NCI-H82 treated with DMSO at 0.1 percent for 48 hours (cell line): ENCODE measurements at regions not wholly inside any gene's neighbourhood (a gene's known extent, or its start where the extent isn't known, plus 50 kb on each side); places are given as distances from the start of the nearest gene placed in this dataset.

Experiments
- DNase-seq: peaks from one replicate; lab custom pipeline; 2025; ENCODE audit not compliant: unreplicated experiment; lab: John Stamatoyannopoulos, UW

DNA sequence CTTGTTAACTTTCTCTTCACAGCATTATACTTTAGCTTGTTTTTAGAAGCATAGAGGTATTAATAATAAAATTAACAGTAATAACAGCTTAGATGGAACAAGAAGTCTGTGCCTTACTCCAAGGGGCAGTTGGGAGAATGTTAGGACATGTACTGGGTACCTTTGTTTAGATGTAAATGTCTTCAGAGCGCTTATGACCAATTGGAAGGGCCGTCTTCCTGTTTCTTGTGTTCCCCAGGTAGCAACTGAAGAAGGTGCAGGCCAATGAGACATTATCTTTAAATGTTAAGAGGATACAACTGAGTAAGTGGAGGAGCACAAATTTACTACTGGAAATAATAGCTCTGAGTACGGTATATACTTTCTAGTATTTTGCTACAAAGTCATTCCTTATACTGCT is 180.9 kb upstream of the SYT1 start:
- DNase-seq, result no peak

DNA sequence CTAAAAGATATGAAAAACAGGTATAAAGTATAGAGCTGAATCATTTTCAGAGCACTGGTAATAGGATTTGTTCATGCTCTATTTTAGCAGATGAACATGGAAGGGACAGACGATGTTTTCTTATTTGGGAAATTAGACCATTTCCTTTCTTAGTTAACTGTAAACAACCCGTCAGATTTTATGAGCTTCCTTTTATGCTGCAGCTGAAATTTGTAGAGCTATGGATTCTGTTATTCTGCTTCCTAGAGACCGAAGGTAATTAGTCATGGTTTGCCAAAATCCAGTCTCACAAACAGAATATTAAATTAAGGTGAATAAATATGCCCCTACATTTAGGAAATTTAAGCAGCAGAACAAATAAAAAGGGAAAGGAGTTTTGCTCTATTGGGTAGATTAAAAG is 180.2 kb upstream of the SYT1 start:
- no peak for DNase-seq

DNA sequence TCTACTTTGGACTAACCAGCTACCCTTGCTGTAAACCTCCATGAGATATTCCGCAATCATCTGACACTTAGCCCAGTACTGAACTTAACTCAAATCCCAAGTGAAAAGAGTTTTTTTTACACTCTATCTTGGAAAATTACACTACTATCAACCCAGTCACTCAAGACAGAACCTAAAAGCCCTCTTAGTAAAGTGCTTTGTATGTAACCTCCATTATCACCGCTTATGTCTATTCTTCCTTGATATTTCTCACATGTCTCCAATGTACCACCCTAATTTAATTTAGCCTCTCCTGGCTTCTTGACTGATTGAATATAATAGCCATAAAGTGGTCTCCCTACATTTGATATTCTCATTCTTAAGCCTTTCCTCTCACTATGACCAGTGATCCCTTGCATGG is 168.8 kb upstream of the SYT1 start:
- DNase-seq, result no peak

DNA sequence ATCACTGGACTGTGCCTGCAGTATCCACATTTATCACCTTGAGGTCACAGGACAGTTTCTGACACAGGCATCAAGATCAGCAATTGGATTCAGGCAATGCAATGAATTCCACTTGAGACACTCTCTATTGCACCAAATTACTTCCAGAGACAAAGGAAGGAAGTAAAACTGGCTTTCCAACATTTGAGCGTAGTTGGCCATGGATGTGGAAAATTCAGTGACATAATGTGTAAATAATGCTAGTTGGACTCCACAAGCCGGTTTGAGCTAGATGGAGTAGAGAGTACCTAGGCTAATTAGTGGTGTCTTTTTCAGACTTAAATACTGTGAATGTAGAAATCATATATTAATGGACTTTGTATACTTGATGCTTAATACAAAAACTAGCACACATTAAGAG is 168.3 kb upstream of the SYT1 start:
- DNase-seq, result no peak

DNA sequence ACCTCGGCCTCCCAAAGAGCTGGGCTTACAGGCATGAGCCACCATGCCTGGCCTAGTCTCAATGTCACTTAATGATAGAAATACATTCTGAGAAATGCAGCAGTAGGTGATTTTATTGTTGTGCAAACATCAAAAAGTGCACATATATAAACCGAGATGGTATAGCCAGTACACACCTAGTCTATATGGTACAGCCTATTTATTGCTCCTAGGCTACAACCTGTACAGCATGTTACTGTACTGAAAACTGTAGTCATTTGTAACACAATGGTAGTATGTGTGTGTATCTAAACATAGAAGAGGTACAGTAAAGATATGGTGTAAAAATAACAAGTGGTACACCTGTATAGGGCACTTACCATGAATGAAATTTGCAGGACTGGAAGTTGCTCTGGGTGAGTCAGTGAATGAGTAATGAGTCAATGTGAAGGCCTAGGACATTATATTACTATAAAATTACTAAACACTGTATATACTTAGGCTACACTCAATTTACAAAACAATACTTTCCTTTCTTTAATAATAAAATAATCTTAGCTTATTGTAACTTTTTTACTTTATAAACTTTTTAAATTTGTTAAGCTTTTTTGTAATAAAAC is 166.7 kb upstream of the SYT1 start:
- DNase-seq, result no peak

DNA sequence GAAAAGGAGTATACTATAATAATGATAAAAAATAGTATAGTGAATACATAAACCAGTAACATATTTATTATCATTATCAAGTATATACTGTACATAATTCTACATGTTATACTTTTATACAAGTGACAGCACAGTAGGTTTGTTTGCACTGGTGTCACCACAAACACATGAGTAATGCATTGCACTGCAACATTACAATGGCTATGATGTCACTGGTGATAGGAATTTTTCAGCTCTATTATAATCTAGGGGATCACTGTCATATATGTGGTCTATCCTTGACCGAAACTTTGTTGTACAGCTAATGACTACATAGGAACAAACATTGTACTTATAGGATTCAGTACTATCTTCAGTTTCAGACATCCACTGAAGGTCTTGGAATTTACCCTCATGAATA is 165.8 kb upstream of the SYT1 start:
- no peak for DNase-seq

DNA sequence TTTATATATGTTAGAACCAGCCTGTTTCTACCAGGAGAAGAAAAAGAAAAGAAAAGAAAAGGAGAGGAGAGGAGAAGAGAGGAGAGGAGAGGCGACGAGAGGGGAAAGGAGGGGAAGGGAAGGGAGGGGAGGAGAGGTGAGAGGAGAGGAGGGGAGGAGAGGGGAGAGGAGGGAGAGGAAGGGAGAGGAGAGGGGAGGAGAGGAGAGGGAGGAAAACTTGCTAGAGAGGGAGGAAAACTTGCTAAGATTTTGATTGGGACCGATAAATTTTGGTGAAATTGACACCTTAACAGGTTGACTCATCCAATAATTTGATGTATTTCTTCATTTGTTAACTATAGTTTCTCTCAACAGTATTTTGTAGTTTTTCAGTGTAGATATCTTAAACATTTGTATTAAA is 164.0 kb upstream of the SYT1 start:
- DNase-seq, result no peak

DNA sequence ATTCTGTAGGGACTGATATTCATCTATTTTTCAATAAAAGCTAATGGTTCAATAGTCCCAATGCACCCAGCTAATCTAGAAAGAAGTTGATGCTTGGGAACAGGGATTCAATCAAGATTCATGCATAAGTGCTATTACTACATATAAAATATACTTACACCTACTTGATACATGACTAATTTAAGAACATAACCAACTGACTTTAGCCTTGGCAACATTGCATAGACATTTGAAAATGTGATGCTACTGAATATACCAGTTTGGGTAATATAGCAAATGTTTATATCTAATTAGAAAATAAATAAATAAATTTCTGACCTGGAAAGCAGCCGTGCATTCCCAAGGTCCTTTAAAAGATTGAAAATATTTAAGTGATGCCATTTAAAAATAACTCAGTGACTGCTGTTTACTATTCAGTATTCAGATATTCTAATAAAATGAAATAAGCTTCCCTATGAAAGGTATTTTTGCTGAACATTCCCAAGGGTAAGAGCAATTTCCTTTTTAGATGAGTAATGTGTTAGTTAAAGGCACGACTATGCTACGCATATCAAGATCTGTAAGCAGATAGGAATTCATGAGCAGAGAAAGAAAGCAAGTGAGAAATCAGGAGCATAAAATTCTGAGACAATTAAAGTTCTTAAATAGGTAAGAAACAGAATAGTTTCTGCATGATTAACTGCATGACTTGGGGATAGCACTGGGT is 160.6 kb upstream of the SYT1 start:
- no peak for DNase-seq

DNA sequence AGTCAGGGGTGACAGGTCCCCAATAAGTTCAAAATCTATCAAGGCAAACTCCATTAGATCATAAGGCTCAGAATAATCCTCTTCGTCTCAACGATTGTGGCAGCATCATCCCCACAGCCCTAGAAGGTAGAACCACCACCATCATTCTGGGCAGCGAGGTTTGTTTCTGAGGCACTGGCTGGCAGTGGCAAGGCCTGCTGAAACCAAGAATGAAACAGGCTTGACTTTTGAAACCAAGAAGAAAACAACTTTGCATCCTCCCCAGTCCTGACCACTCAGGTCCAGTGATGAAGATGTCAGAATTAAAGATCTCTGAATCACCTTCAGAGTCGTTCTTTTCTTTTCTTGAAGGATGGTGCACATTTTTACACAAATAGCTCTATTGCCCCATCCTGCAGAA is 152.6 kb upstream of the SYT1 start:
- no peak for DNase-seq

DNA sequence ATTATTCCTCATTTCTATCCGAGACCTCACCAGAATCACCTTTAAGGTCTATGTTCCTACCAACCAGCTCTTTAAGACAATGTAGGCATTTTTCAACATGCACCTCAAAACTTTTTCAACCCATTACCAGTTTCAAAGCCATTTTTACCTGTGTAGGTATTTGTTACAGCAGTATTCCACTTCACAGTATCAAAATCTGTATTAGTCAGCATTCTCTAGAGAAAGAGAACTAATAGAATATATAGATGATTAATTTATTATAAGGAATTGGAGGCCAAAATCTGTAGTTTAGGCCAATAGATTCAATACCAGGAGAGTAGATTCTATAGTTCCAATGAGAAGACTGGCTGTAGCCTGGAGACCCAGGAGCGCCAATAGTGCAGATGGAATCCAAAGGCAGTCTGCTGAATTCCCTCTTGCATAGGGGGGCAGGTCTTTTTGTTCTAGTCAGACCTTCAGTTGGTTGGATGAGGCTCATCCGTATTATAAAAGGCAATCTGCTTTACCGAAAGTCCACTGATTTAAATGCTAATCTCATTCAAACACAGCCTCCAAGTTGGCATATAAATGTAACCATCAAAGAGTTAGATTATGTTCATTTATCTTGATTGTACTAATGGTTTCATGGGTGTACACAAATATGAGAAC is 151.6 kb upstream of the SYT1 start:
- no peak for DNase-seq

DNA sequence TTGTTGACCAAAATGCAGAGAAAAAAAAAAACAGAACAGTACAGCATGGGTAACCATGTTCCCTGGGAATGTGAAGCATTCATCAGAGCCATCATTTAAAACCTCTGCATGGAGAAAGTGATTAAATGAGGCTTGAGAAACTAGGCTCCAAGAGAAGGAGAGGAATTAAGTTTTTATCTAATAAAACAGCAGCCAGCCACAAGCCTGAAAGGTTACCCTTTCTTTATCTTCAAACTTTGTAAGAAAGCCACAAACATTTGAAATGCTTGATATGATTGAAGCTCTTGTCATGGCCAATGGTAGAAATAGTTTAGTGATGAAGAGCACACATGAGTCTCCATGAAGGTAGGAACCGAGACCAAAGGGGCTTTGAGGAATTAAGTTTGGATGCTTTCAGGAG is 144.9 kb upstream of the SYT1 start:
- no peak for DNase-seq

DNA sequence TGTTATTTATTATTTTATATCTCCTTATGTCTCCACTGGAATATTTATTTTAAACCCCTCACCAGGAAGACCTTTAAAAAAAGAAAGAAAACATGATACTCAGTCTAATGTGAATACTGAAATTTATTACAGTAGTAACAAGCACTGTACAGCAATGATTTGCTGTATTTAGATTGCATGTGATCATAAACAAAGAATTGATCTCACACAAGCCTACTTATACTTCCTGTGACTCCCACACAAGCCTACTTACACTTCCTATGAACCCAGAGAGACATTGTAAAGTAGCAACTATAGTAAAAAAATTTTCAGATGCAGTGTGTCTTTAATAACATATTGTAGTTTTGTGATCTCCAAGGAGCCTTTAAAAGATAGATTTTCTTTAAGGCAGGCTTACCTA is 142.7 kb upstream of the SYT1 start:
- DNase-seq, result no peak

DNA sequence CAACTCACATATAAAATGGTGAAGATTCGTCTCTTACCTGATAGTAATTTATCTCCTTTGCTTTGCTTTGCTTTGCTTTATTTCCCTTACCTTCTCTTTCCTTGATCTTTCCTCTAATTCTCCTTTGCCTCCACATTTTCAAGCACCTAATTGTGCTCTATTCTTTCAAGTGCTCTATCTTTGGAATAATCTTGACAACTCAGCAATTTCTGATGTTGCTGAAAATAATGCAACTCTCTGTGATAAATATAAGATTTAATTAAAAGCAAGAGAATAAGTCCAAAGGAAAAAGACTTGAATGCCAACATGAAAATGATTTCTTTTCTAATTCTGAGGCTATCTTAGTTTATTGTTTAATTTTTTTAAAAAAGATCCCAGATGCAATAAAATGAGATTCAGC is 139.5 kb upstream of the SYT1 start:
- no peak for DNase-seq

DNA sequence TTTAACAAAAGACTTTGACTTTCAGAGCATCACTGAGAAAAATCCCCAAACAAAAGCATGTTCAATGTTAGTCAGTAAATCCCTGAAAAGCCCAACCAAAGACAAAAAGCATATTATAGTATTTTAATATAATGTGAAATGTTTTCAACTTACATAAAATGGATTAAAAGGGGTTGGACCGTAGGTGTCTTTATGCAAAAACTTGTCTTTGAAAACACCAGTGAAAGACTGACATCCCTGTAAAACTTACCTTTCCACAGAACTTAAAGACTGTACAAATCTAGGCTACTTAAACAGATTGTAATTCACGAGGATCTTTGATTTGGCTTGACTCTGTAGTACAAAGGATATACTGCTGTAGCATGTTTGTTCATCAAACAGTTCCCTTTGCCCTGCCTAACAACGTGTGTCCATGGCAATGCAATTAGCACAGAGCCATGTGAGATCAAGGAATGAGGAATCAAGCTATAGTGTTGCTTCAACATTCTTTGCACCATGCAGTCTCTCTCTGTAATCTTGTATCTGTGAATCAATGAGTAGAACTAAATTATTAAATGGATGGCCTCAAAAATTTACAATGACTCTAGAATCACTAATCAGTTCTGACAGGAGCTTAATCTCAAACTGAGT is 138.5 kb upstream of the SYT1 start:
- DNase-seq, result no peak

DNA sequence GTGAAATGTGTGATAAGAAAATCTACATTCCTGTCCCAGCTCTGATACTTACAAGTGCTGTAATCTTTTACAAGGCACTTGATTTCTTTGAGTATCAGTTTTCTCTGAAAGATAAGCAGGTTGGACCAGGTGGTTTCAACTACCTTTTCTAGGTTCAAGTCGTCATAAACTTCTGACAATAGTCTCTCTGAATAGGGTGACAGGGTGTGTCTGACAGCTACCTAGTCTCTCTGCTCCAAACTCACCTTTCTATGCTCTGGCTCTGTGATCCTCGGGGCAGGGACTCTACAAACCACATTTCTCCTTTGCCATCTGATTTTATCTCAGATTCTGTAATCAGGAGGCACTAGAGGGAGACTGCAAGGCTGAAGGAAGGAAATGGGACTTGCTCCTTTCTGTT is 137.7 kb upstream of the SYT1 start:
- no peak for DNase-seq

DNA sequence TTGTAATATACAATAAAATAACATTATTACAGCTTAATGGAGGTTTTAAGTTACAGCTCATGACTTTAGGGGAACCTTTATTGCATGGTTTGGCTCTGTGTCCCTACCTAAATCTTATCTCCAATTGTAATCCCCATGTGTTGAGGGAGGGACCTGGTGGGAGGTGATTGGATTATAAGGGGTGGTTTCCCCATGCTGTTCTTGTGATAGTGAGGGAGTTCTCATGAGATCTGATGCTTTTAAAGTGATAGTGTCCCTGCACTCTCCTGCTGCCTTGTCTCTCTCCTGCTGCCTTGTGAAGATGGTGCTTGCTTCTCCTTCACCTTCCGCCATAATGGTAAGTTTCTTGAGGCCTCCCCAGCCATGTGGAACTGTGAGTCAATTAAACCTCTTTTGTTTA is 132.1 kb upstream of the SYT1 start:
- DNase-seq, result peak; percentile 33

DNA sequence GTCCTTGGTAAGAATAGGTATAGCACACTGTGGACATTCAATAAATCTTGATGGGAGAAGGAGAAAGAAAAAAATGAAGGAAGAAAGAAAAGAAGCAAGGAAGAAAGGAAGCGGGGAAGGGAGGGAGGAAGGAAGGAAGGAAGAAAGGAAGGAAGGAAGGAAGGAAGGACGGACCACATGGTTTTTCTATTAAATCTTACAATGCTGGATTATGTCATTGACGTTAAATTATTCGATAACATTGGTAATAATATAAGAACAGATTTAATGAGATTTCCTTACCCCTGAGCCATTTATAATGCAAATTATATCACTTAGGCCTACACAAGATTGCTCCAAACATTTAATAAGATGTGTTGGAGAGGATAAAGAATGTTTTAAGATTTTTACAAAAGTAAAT is 124.9 kb upstream of the SYT1 start:
- DNase-seq, result no peak

DNA sequence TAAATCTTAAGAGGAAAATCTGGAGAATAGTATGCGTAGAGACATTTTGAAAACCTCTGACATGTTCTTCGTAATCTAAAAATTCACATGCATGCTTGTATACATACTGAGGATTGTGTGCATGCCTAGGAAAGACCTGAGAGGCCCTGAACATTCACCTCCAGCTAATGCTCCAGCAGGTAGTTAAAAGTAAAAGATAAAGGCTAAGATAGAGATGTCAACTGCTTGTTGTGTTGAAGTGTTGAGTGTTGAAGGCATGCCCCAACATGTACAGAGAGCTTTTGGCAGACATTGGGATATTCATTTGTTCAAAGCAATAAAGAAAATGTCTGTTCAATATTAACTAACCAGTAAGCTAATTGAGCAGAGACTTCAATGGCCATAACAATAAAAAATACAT is 118.6 kb upstream of the SYT1 start:
- DNase-seq, result no peak

DNA sequence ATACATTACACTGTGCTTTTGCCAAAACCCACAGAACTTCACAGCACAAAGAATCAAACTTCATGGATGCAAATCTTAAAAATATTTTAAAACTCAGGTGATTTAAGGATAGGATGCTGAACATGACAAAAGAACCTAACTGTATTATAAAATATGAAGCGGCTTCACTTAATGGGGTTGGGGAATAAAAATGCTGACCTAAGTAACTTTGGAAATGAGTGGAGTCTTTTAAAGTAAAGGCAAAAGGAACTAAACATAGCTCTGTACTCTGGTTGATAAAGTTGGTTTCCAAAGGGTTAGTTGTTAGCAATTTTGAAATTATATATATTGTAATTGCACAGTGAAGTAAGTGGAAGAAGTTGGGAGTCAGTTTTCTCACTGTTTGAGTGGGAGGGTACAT is 111.5 kb upstream of the SYT1 start:
- DNase-seq, result no peak

DNA sequence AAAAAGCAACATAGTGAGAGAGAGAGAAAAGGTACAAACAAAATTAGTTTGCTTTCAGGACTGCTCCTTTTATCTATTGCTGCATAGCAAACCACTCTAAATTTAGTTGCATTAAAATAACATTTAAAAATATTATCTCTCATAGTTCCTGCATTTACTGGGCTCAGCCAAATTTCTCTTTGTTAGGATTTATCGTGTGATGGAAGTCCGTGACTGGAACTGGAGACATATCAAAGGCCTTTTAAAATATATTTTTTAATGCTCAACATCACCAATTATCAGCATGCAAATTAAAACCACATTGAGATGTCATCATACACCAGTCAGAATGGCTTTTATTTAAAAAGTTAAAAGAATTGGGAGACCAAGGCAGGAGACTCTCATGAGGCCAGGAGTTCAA is 107.6 kb upstream of the SYT1 start:
- no peak for DNase-seq

DNA sequence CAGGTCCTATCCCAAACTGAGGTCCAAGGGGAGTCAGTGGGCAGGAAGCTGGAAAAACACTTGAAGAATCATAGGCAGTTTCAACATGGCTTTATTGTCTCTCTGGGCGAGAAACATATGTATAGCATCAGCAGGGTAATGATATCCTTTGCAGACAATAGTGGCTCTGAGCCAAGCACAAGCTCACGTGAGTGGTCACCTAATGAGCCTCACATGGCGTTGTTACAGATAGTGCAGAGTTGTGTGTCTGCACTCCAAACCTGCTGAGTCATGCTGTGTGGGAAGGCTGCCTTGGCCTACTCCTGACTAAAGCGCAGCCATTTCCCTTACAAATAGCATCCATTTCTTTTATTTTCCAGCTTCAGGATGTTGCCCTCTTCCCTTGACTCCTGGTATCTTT is 105.2 kb upstream of the SYT1 start:
- no peak for DNase-seq

DNA sequence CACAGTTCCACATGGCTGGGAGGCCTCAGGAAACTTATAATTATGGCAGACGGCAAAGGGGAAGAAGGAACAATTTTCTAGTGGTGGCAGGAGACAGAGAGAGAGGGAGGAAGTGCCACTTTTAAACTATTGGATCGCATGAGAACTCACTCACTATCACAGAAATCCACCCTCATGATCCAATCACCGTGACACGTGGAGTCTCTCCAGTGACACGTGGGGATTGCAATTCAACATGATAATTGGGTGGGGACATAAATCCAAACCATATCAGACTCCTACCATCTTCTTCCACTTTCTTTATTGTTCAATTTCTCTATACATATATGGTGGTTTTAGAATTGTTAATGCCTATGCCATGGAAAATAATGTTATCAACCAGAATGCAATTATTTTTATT is 103.7 kb upstream of the SYT1 start:
- no peak for DNase-seq
